ENCODE measurements at regions not wholly inside any gene's neighbourhood (a gene's known extent, or its start where the extent isn't known, plus 50 kb on each side); places are given as distances from the start of the nearest gene placed in this dataset.

DNA sequence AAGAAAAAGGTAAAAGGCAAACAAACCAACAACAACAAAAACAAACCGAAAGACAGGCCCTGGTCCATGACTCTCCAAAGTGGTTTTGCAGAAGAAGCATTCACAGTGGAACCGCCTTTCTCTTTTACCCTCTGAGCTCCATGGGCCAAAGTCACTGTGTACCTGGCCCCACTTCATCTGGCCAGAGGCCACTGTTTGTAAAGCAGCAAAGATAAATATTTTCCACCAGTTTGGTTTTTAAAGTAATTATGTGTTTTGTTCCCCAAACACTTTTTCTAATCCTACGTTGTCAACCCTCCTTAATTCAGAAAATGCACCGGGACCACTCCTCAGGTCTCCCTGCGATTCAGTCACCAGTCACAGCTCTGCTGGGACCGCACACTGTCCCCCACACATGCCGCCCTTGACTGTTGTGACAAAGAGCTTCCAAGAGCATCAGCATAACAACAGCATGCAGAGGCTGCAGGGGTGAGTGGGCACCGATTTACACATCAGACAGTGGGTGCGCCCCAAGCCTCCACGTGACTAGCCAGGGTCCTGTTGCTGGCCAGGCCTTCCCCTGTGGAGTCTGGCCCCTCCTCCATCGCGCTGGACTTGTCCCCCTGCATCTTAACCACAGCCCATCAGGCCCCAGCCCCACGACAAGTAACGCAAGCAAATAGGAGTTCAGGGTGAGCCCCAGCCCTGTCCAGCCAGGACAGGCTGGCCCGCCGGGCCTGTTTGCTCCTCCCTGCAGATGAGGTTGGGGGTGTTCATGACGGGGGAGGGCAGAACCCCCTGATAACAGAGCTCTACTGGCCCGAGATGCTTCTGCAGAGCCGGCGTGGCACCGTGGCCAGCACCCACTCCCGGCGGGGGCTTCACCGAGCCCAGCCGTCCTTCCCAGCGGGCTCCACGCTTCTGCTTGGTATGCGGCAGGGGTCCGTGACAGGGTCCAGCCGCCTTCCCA is 65.2 kb upstream of the DIO3 start:
- H3K36me3 ChIP-seq = no peaks in the 10 kb centered on the region
- H3K4me3 ChIP-seq = no peak overlapping the region
- no peak overlapping the region for H3K27ac ChIP-seq
- peak in 2 of 4 donors; percentile 22 to 64 for DNase-seq
- intact Hi-C loops (cut with DNase I) = no loop called here
- no peaks in the 10 kb centered on the region for H3K4me1 ChIP-seq
- no peak for ATAC-seq
- H3K27me3 ChIP-seq = peaks cover 0 to 31% of the 10 kb centered on the region in 2 donors
- TF ChIP-seq CTCF (IDR thresholded peaks at IDR 0.05) = no peak
- no peaks in the 10 kb centered on the region for H3K9me3 ChIP-seq

DNA sequence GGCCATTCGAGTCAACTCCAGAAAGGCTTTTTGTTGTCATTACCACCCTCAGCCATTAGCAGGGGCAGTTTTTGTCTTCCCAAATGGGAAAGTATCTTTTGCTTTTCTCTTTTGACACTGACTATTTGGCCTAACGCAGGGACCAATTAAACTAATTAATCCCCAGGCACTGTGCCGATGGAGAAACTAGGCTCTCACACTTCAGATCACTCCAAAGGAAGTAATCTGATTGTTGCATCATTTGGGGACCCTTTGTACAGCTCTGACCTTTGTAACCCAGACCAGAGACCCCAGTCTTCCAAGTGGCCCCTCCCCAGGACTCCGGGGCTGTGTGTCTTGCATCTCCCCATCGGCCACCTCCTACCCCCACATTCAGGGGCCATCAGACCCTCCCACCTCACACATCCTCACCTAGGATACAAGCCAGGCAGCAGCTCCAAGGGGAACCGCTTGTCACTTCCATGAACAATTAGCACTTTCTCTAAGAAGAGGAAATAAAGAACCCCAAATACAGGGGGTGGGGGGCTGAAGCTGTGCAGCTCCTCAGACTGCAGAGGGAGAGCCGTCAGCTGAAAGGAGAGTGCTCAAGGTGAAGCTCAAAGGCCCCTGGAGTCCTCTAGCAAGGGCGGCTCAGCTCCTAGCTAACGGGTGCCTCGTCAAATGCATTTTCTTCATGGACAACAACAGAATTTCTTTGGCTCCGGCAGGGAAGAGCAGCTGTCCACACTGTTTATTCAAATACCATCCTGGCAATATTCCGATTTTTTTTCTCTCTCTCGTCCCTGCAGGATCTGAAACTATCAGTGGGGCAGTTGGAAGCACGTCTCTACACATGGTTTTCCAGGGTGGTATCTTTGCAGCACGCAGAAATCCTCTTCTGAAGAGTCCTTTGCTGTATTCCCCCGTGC is 64.3 kb upstream of the DIO3 start:
- no peak for TF ChIP-seq CTCF (IDR thresholded peaks at IDR 0.05)
- Histone ChIP-seq H3K4me1 (no peaks in the 10 kb centered on the region), H3K36me3 (no peaks in the 10 kb centered on the region), H3K9me3 (no peaks in the 10 kb centered on the region), H3K27me3 (peaks cover 0 to 40% of the 10 kb centered on the region in 2 donors), H3K27ac (no peak overlapping the region), H3K4me3 (no peak overlapping the region)
- intact Hi-C loops (cut with DNase I) = no loop called here
- ATAC-seq (no peak), DNase-seq (peak; percentile 26 to 60 (median 37))

DNA sequence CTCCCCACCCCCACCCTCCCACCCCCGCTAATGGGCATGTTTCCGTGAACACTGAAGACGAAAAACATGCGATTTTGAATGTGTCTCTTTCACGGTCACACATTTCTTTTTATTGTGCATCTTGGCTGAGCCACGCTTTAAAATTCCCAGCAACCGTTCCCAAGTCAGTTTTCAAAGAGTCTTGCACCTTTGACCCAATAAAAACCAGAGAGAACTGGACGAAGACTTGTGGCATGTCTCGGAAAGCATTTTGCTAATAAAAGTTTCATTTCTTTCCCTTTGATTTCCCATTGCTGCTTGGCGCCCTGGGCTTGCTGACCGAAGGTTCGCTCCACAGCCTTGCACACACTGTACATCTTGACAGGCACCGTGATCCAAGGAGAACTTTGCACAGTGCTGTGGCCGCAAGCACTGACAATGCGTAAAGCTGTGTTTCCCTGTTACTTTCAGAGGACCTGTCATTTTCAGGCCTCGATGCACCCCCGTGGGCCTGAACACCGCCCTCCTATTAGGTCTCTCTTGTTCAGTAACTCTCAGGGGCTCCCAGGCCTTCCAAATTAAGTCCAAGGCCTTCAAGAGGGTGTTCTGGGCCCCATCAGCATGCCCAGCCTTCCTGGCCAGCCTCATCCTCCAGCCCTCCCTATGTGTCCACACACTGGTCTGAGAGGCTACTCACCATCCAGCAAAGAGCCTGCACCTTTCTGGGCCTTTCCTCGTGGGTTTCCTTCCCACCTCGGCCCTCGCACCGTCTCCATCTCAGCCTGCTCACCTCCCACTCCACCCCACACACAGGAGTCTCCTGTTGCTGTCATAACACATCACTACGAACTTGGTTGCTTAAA is 63.4 kb upstream of the DIO3 start:
- Histone ChIP-seq H3K4me1 (no peaks in the 10 kb centered on the region), H3K4me3 (no peak overlapping the region), H3K9me3 (no peaks in the 10 kb centered on the region), H3K27me3 (peaks cover 0 to 36% of the 10 kb centered on the region in 2 donors), H3K36me3 (no peaks in the 10 kb centered on the region), H3K27ac (no peak overlapping the region)
- intact Hi-C loops (cut with DNase I) = no loop called here
- DNase-seq (peak in 2 of 4 donors; percentile 13 to 25), ATAC-seq (no peak)
- no peak for TF ChIP-seq CTCF (IDR thresholded peaks at IDR 0.05)

GRCh38 chr14:101498526-101498860 is 62.8 kb upstream of the DIO3 start:
- Histone ChIP-seq H3K36me3 (no peaks in the 10 kb centered on the region), H3K27me3 (peaks cover 0 to 36% of the 10 kb centered on the region in 2 donors), H3K4me3 (no peak overlapping the region), H3K27ac (no peak overlapping the region), H3K4me1 (no peaks in the 10 kb centered on the region), H3K9me3 (no peaks in the 10 kb centered on the region)
- TF ChIP-seq CTCF (IDR thresholded peaks at IDR 0.05) = no peak
- ATAC-seq (no peak), DNase-seq (peak in 2 of 4 donors; percentile 12 to 26)
- intact Hi-C loops (cut with DNase I) = no loop called here

Data from left lung (tissue), 4 donors.